Mucosa of rectum (tissue), 2 donors: ENCODE measurements at regions not wholly inside any gene's neighbourhood (a gene's known extent, or its start where the extent isn't known, plus 50 kb on each side); places are given as distances from the start of the nearest gene placed in this dataset.

ENCODE experiments used
- H3K27ac ChIP-seq, 2 donors: one replicate each; pipeline ENCODE4 v1.7.0; 2013; ENCODE audit warnings: inconsistent platforms in 2 of 2, low read depth in 2 of 2, low read length in 2 of 2
- H3K27me3 ChIP-seq, 2 donors: one replicate each; pipeline ENCODE4 v1.7.0; 2013; ENCODE audit warnings: low read length in 2 of 2; ENCODE audit not compliant: control insufficient read depth in 2 of 2, insufficient read depth in 2 of 2
- H3K36me3 ChIP-seq, 2 donors: one replicate each; pipeline ENCODE4 v1.7.0; 2013; ENCODE audit warnings: low read length in 2 of 2; ENCODE audit not compliant: control insufficient read depth in 2 of 2, insufficient read depth in 2 of 2
- H3K4me1 ChIP-seq, 2 donors: one replicate each; pipeline ENCODE4 v1.7.0; 2013; ENCODE audit warnings: low read length in 2 of 2, mild to moderate bottlenecking in 1 of 2; ENCODE audit not compliant: control insufficient read depth in 2 of 2, insufficient read depth in 2 of 2
- H3K4me3 ChIP-seq, 2 donors: one replicate each; pipeline ENCODE4 v1.7.0; 2013; ENCODE audit warnings: low read length in 2 of 2
- H3K9ac ChIP-seq, 2 donors: one replicate each; pipeline ENCODE4 v1.7.0; 2013; ENCODE audit warnings: low read length in 2 of 2, low read depth in 1 of 2, mild to moderate bottlenecking in 1 of 2
- H3K9me3 ChIP-seq, 2 donors: one replicate each; pipeline ENCODE4 v1.7.0; 2013; ENCODE audit warnings: low read length in 2 of 2; ENCODE audit not compliant: control insufficient read depth in 2 of 2
- donor health status: healthy.
- donor health status: Normal muscosa, but diverticular disease.

GRCh38 chr15:38187630-38188313 lies 64.9 kb upstream of the SPRED1 start:
- H3K27ac ChIP-seq, result no peak overlapping the region
- H3K9me3 ChIP-seq, result no peaks in the 10 kb centered on the region
- H3K27me3 ChIP-seq, result no peaks in the 10 kb centered on the region
- H3K36me3 ChIP-seq, result no peaks in the 10 kb centered on the region
- no peak overlapping the region for H3K4me3 ChIP-seq
- H3K9ac ChIP-seq, result no peak overlapping the region
- no peaks in the 10 kb centered on the region for H3K4me1 ChIP-seq

DNA sequence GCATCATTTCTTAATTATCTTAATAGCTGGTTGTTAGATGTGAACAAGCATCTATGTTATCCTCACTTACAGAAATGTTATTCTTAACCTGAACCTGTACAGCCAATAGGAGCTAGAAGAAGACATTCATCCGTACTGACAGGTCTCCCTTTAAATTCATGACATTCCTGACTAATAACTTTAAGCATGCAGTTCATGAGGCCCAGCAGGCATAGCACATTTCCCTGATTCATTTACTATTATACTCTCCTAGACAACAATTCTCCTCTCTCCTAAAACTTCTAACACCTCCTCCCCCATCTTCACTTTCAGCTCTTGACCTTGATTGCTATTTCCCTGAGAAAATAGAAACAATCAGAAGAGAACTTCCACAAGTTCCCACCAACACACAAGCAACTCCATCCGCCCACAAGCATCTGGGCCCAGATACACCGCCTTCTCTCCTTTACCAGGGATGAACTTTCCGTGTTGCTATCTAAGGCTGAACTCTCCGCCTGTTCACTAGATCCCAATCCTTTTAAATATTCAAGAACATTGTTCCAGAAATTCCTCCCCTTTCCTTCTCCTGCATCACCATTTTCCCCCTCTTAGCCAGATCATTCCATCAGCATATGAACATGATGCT lies 62.9 kb upstream of the SPRED1 start:
- Histone ChIP-seq H3K4me3 (no peak overlapping the region), H3K4me1 (no peaks in the 10 kb centered on the region), H3K36me3 (no peaks in the 10 kb centered on the region), H3K27me3 (no peaks in the 10 kb centered on the region), H3K27ac (no peak overlapping the region), H3K9ac (no peak overlapping the region), H3K9me3 (no peaks in the 10 kb centered on the region)

DNA sequence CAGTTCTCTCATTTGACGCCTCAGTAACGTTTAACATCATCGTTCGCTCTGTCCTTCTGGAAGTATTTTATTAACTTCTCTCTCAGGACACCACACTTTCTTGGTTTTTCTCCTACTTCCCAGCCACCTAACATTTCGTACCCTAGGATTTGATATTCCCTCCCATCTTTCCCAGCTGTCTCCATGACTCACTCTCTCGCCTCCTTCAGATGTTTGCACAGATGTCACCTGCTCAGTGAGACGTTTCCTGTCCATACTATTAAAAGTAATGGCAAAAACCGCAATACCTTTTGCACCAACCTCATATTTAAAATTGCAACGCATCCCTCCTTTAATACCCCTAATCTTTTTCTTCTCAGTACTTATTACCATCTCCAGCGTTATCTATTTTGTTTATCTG lies 62.1 kb upstream of the SPRED1 start:
- Histone ChIP-seq H3K9me3 (no peaks in the 10 kb centered on the region), H3K4me3 (no peak overlapping the region), H3K9ac (no peak overlapping the region), H3K4me1 (no peaks in the 10 kb centered on the region), H3K36me3 (no peaks in the 10 kb centered on the region), H3K27ac (no peak overlapping the region), H3K27me3 (no peaks in the 10 kb centered on the region)

GRCh38 chr15:38192496-38192895 lies 60.1 kb upstream of the SPRED1 start:
- Histone ChIP-seq H3K4me3 (no peak overlapping the region), H3K9me3 (no peaks in the 10 kb centered on the region), H3K27ac (no peak overlapping the region), H3K9ac (no peak overlapping the region), H3K36me3 (no peaks in the 10 kb centered on the region), H3K4me1 (no peaks in the 10 kb centered on the region), H3K27me3 (no peaks in the 10 kb centered on the region)

DNA sequence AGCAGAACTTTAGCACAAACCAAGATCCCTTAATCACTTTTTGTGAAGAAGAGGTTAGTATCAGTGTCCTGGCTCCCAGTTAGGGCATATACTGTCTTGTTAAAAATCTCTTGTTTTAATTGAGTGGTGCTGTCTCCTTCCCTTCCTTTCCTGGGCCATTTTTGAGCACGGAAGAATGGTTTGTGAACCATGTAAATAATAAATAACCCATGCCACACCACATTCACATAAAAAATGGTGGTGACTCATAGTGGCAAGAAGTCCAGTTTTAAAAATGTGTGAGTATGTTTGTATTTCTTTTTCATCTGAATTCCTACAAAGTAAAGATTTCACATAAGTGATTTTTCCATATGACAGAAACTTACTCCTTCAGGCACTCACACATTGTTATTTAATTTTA lies 59.1 kb upstream of the SPRED1 start:
- H3K9ac ChIP-seq, result no peak overlapping the region
- no peaks in the 10 kb centered on the region for H3K36me3 ChIP-seq
- no peaks in the 10 kb centered on the region for H3K9me3 ChIP-seq
- no peak overlapping the region for H3K27ac ChIP-seq
- no peaks in the 10 kb centered on the region for H3K27me3 ChIP-seq
- no peaks in the 10 kb centered on the region for H3K4me1 ChIP-seq
- H3K4me3 ChIP-seq, result no peak overlapping the region

GRCh38 chr15:38195191-38195901 lies 57.3 kb upstream of the SPRED1 start:
- Histone ChIP-seq H3K27ac (no peak overlapping the region), H3K9me3 (no peaks in the 10 kb centered on the region), H3K4me3 (no peak overlapping the region), H3K4me1 (no peaks in the 10 kb centered on the region), H3K9ac (no peak overlapping the region), H3K27me3 (no peaks in the 10 kb centered on the region), H3K36me3 (no peaks in the 10 kb centered on the region)

DNA sequence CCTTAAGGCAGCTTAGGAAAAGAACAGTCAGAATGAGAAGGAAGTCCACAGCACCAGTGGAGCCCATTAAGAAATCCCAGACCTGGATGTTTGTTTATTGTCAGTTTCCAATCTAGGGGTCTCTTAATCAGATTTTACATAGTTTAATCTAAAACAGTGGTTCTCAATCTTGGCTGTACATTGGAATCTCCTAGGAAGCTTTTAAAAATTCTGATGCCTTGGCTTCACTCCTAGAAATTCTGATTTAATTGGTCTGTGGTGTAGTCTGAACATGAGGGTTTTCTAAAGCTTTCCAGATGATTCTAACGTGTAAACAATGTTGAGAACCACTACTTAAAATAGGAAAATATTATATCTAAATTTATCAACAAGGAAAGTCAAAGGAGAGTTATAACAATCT lies 56.6 kb upstream of the SPRED1 start:
- no peaks in the 10 kb centered on the region for H3K4me1 ChIP-seq
- no peaks in the 10 kb centered on the region for H3K9me3 ChIP-seq
- H3K9ac ChIP-seq, result no peak overlapping the region
- no peak overlapping the region for H3K4me3 ChIP-seq
- H3K27me3 ChIP-seq, result no peaks in the 10 kb centered on the region
- H3K36me3 ChIP-seq, result no peaks in the 10 kb centered on the region
- H3K27ac ChIP-seq, result no peak overlapping the region

DNA sequence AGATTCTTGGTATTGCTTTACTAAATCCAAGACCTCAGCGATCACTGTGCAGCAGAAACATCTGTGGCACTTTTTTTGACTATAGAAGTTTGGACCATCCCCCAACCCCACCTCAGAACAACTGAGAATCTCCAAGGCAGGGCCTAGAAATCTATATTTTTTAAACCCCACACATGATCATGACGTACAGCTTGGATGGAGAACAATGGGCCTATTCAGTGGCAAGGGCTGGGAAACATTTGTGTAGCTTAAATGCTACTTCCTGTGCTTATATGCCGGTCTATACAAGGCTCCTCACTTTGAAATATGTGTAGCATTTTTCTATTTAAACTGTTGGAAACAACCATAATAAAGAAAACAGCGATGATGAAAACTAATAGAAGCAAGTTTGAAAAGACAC lies 55.1 kb upstream of the SPRED1 start:
- no peaks in the 10 kb centered on the region for H3K36me3 ChIP-seq
- H3K4me3 ChIP-seq, result no peak overlapping the region
- H3K27ac ChIP-seq, result no peak overlapping the region
- no peak overlapping the region for H3K9ac ChIP-seq
- H3K4me1 ChIP-seq, result peaks cover 0 to 5% of the 10 kb centered on the region in 2 donors
- H3K9me3 ChIP-seq, result no peaks in the 10 kb centered on the region
- no peaks in the 10 kb centered on the region for H3K27me3 ChIP-seq

DNA sequence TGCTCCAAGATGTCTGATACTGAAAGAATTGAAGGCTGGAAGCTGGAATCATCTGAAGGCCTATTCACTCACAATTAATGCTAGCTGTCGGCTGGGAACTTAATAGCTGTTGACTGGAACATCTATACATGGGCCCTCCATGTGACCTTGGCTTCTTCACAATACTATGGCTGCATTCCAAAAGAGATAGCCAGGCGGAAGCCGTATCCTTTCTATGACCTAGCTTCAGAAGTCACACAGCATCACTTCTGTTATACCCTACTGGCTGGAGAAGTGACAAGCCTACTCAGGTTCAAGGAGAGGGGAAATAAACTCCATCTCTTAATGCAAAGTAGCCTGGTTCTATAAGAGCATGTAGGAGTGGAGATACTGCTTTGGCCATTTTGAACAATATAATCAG lies 50.9 kb upstream of the SPRED1 start:
- Histone ChIP-seq H3K9ac (no peak overlapping the region), H3K9me3 (no peaks in the 10 kb centered on the region), H3K36me3 (no peaks in the 10 kb centered on the region), H3K27ac (no peak overlapping the region), H3K4me3 (no peak overlapping the region), H3K27me3 (no peaks in the 10 kb centered on the region), H3K4me1 (peaks cover 0 to 16% of the 10 kb centered on the region in 2 donors)

DNA sequence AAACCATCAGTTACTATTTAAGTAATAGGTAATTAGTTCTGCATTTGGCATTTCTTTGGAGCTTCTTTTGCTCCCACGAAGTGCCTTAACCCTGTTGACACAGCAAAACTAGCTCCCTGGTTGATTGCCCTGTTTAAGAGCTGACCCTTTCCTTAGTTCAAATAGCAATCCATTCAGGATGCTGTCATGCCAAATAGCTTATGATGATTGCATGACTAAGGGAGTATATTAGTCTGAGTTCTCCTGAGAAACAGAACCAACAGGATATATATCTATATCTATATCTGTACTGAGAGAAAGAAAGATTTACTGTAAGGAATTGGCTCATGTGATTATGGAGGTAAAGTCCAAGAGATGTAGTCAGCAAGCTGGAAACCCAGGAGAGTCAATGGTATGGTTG lies 50.3 kb upstream of the SPRED1 start:
- H3K4me1 ChIP-seq, result peaks cover 0 to 16% of the 10 kb centered on the region in 2 donors
- no peak overlapping the region for H3K27ac ChIP-seq
- no peaks in the 10 kb centered on the region for H3K27me3 ChIP-seq
- no peaks in the 10 kb centered on the region for H3K36me3 ChIP-seq
- H3K9me3 ChIP-seq, result no peaks in the 10 kb centered on the region
- no peak overlapping the region for H3K4me3 ChIP-seq
- H3K9ac ChIP-seq, result no peak overlapping the region
